ENCODE measurements at regions not wholly inside any gene's neighbourhood (a gene's known extent, or its start where the extent isn't known, plus 50 kb on each side); places are given as distances from the start of the nearest gene placed in this dataset.
"Not testable (repeated sequence)": the region's sequence is repeated elsewhere in the genome, so short reads cannot be mapped to it uniquely, and the experiment has no call there.

DNA sequence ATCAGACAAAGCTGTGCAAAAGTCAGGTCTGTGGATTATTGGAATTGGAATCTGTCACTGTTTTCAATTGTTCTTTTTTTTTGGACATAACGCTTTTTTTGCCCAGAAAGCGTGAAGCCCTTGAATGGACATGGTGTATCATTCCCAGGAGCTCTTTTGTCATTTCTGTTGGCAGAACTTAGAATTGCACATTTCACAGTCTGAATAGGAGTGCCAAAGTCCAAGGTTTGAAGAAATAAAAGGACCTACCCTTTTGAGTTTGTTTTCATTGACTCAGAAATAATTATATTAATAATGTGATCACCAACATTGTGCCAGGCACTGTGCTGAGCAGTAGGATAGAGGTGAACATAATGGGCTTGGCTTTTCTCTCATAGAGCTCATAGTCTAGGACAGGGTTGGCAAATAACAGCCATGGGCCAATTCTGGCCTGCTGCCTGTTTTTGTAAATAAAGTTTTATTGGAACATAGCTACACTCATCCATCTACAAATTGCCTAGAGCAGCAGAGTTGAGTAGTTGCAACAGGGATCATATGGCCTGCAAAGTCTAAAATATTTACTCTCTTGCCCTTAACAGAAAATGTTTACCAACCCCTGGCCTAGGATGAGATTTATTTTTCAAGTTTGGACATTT is 62.6 kb upstream of the ATXN1 start:
- DNase-seq (ENCODE audit: low read depth) = no peak

DNA sequence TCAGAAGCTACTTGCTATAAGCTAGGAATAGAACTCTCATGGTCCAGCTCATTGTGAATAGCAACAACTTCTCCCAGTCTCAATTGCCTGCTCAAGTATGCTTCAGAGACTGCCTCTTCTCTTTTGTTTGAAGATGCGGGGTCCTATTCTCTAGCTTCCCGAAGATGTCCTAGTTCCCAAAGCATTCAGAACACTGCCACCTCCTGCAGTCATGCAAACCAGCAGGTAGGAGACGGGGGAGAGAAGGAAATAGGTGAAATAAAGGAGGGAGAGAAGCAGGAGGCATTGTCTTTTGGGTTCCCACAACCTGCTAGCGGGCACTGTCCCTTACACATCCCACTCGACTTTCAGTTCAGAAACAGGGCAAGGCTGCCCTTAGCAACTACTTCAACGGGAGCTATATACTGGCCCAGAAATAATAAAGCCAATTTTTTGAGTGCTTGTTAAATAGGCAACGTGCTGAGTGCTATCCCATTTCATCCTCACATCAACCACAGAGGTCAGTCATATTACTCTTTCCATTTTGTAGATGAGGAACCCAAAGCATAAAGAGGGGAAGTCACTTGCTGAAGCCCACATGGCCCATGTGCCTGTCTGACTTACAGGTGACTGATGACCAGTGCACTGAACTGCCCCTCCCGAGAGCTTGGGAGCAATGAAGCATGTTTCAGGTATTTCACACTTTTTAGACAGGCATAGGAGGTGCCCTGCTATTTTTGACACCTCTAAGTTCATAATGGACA is 61.9 kb upstream of the ATXN1 start:
- DNase-seq (ENCODE audit: low read depth) = no peak

DNA sequence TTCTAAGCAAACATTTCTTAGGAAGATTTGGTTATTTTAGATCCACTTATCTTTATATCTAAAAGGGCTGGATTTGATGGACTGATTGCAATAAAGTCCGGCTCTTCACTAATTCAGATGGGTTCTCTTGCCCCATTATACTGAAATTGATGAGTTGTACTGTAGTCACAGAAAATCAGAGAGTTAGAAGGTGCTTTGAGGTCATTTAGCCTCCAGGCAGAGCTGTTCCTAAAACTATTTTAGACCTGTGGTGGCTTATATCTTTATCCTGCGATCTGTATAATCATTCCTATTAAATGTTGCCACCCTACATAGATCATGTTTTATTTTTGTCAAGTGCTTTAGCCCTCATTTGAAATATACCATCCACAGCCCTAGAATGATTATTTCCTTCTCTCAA is 61.3 kb upstream of the ATXN1 start:
- DNase-seq (ENCODE audit: low read depth) = no peak

DNA sequence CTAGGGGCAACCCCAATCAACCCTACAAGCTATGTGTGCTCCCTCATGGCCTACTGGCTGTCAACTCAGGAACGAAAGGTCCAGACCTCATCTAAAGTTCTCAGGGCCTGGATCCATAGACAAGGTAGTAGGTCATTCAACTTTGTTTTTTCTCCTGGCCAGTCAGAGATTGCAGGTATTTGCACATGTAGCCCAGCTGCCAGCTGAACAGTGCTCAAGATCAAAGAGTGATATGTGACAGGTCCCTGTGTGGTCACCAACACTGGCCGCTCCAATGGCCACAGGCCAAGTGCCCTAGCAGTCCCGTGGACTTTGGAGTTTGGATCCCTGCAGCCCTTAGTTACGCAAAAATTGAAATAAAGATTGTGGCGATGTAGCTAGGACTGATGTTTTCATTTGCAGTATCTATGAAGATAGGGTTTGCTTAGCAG is 60.6 kb upstream of the ATXN1 start:
- no peak for DNase-seq (ENCODE audit: low read depth)

- not testable (repeated sequence) for DNase-seq (ENCODE audit: low read depth)
These were observed 59.0 kb upstream of the ATXN1 start for GRCh38 chr6:16820262-16820661.

GRCh38 chr6:16819752-16820151 is 58.5 kb upstream of the ATXN1 start:
- no peak for DNase-seq (ENCODE audit: low read depth)

DNA sequence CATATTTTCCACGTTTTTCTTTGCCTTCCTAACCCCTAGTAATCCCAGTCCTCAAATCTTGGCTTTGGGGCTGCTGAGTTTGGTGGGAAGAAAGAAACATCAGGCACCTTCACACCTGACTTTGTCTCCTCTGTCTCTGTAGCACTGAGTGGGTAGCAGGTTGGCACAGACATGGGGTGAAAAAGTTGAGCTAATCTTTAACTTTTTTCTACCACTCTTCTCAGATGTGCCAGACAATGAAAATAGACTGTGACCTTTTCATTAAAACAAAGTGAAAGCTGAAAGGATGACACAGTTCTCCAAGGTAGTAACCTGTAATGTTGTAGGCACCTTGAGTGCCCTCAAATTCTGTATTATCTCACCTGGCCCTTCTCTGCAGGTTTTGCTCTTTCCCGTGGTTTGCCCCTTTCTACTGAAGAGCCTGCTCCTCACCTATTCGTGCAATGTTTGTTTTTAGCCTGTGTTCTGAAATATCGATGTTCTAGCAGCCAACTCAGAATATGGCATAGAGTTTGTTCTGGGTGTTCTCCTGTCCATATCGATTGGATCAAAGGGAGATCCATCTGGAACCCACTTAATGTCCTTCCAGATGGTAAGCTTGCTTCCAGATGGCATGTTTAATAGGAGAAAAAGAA is 57.8 kb upstream of the ATXN1 start:
- no peak for DNase-seq (ENCODE audit: low read depth)

- DNase-seq (ENCODE audit: low read depth) = no peak
These were observed 56.3 kb upstream of the ATXN1 start for GRCh38 chr6:16817594-16817993.

- DNase-seq (ENCODE audit: low read depth) = no peak
These were observed 55.6 kb upstream of the ATXN1 start for GRCh38 chr6:16816891-16817290.

GRCh38 chr6:16812993-16813392 is 51.7 kb upstream of the ATXN1 start:
- no peak for DNase-seq (ENCODE audit: low read depth)

- no peak for DNase-seq (ENCODE audit: low read depth)
These were observed 50.2 kb upstream of the ATXN1 start for GRCh38 chr6:16811277-16811979.
